GM23338 (cell line): ENCODE measurements at regions not wholly inside any gene's neighbourhood (a gene's known extent, or its start where the extent isn't known, plus 50 kb on each side); places are given as distances from the start of the nearest gene placed in this dataset.

ENCODE experiments used
- CTCF ChIP-seq, 2 experiments: fragments of 200-600 bp in 1 of 2; sonication (generic) in 1 of 2; conservative IDR thresholded peaks; 2 replicates each; pipeline versions ENCODE4 v1.5.1 to v1.6.1; 2016 to 2017; ENCODE audit warnings: antibody characterized with exemption in 2 of 2, low read depth in 2 of 2, mild to moderate bottlenecking in 2 of 2, moderate library complexity in 1 of 2
- EZH2 ChIP-seq: fragments of 200-600 bp; sonication (generic); IDR thresholded peaks from one replicate; pipeline ENCODE4 v1.8.0; 2017; ENCODE audit warnings: antibody characterized with exemption, mild to moderate bottlenecking, low read depth; ENCODE audit not compliant: unreplicated experiment
- EZH2phosphoT487 ChIP-seq: fragments of 200-600 bp; sonication (generic); IDR thresholded peaks from one replicate; pipeline ENCODE4 v1.8.1; 2018; ENCODE audit warnings: antibody characterized with exemption; ENCODE audit not compliant: unreplicated experiment
- ZNF114 ChIP-seq: fragments of 250-450 bp; sonication (Bioruptor Pico); IDR thresholded peaks from 2 replicates; pipeline ENCODE4 v1.5.0; 2020; ENCODE audit warnings: mild to moderate bottlenecking, moderate library complexity
- TF ChIP-seq, protein P1 (sequence below): IDR thresholded peaks from one replicate; pipeline ENCODE4 v1.6.1; 2018; ENCODE audit warnings: antibody characterized with exemption; ENCODE audit not compliant: unreplicated experiment

DNA sequence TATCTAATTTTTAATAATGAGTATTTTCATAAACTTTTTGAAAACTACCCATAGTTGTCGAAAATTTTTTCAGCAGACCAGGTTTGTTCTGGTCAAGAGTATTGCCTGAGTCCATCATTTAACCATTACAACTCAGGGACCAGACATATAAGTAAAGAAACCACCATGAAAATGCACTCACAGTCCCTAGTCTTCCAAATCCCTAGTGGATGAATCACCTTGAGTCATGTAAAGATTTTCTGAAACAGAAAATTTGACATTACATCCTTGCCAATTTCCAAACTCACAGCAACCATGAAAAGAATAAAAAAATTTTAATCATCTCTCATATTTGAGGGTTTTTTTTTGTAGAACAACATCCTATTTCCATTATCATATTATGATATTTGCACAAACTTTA is 1337.5 kb upstream of the CDH8 start:
- no peak for TF ChIP-seq CTCF (conservative IDR thresholded peaks at IDR 0.05; ENCODE audit: low read depth in 2 of 2)
- TF ChIP-seq, protein P1, sequence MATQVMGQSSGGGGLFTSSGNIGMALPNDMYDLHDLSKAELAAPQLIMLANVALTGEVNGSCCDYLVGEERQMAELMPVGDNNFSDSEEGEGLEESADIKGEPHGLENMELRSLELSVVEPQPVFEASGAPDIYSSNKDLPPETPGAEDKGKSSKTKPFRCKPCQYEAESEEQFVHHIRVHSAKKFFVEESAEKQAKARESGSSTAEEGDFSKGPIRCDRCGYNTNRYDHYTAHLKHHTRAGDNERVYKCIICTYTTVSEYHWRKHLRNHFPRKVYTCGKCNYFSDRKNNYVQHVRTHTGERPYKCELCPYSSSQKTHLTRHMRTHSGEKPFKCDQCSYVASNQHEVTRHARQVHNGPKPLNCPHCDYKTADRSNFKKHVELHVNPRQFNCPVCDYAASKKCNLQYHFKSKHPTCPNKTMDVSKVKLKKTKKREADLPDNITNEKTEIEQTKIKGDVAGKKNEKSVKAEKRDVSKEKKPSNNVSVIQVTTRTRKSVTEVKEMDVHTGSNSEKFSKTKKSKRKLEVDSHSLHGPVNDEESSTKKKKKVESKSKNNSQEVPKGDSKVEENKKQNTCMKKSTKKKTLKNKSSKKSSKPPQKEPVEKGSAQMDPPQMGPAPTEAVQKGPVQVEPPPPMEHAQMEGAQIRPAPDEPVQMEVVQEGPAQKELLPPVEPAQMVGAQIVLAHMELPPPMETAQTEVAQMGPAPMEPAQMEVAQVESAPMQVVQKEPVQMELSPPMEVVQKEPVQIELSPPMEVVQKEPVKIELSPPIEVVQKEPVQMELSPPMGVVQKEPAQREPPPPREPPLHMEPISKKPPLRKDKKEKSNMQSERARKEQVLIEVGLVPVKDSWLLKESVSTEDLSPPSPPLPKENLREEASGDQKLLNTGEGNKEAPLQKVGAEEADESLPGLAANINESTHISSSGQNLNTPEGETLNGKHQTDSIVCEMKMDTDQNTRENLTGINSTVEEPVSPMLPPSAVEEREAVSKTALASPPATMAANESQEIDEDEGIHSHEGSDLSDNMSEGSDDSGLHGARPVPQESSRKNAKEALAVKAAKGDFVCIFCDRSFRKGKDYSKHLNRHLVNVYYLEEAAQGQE, result no peak
- TF ChIP-seq EZH2, result no peak
- no peak for TF ChIP-seq EZH2phosphoT487
- no peak for TF ChIP-seq ZNF114 (CRISPR knock-in tag)
